GM19463 (cell line): ENCODE measurements at regions not wholly inside any gene's neighbourhood (a gene's known extent, or its start where the extent isn't known, plus 50 kb on each side); places are given as distances from the start of the nearest gene placed in this dataset.

Source experiments
- ATAC-seq: cut with Tn5 transposase; IDR thresholded peaks from one replicate; pipeline ENCODE4 v1.9.1; 2021; ENCODE audit warnings: mild to moderate bottlenecking, moderate library complexity; ENCODE audit not compliant: unreplicated experiment

DNA sequence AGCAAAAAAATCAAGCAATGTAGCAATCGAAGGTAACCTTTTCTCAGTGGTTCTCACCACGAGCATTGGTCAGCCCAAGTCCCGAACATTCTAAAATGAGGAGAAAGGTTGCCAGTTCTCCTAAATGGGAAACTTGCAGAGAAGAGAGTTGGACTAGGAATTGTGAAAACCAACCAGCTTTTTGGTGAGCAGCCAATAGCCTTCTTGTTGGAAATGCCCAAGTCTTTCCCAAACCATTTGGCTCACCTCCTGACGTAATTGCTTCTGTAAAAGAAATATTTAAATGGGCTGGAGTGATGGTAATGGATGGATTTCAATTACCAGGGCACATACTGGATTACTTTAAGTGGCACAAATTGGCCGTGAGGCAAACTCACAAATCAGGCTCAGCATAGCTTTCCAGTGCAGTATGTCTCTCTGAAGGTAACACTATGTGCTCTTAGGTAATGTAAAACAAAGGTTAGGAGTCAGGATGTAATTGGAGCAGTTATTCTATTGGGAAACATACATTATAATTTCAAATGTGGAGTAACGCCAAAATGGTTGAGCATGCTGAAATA, 423.2 kb downstream of the KLF5 start:
- no peak for ATAC-seq

DNA sequence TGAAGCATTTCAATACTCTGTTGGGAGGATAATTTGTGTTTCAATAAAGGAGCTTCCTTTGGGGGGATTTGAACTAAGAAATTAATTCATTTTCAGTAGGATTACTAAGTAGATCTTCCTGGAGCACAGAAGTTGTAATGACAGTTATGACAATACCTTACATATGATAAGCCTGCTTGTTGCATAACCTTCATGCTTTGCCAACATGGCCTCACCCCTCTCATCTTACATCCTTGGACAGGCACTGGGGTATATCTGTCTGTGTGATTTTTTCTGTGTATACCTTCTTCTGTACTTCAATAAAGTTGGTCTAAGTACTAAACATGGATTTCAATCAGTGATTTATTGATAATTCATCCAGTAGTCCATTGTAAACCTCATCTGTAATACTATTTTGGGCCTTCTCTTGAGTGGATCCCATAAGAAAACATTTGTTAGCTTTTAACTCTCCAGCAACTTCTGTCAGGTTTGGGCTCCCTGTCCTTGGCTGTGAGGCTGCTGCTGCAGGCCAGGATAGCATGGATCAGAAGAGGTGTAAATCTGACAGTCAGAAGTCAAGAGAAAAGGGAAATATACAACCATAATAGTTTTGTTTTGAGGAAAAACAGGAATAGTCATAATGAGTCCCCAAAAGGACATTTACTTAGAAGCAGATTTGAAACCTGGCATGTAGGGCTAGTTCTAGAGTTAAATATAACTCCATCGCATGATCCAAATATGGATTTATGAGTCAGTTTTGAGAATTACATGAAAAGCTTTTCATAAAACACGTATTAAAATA, 422.2 kb downstream of the KLF5 start:
- ATAC-seq: no peak

DNA sequence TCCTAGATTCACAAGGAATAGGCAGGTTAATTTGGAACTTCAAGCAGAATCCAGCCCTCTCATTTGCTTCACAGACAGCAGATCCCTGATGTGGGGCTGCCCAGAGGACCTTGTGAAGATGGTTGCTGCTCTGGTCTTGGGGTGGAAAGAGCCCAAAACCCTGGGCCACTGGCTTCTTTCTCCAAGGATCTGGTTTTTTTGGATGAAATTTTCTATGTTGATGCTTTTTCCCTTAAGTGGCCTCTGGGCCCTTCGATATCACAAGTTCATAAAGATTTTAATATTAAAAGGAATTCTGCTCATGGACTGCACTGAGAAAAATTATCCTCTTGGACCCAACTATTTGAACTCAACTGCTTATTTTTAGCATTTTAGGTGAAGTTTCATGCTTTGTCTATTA, 421.1 kb downstream of the KLF5 start:
- no peak for ATAC-seq

DNA sequence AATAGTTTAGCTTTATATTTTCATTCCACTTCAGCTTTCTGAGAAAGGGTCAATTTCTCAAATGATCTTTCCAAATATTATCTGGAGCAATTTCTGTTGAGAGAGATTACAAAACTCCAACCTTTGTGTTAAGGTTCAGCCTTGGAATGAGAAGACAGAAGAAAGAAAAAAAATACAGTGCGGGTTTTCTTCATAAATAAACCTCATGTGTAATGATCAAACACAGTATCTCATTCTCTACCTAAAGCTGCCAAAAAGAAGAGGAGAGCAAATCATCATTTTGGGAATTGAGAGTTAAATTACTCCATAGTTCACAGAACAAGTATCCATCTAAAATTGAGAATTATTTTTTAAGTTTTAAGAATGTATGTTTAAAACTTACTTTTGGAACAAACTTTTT, 420.5 kb downstream of the KLF5 start:
- no peak for ATAC-seq

DNA sequence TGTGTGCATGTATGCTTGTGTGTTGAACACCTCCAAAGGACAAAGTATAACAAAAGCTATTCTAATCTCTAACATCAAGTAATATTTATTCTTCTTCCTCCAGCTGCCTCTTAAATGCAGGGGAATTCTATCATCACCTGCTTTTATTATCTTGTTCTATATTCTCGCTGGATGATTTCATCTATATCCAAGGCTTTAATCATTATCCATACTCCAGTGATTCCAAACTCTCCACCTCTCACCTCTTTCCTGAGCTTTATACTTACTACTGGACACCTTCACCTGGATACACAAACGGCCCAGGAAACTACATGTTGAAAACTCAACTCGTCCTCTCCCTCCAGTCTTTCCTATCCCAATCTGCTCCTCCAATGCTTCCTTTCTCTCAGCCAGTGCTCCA, 418.6 kb downstream of the KLF5 start:
- no peak for ATAC-seq

DNA sequence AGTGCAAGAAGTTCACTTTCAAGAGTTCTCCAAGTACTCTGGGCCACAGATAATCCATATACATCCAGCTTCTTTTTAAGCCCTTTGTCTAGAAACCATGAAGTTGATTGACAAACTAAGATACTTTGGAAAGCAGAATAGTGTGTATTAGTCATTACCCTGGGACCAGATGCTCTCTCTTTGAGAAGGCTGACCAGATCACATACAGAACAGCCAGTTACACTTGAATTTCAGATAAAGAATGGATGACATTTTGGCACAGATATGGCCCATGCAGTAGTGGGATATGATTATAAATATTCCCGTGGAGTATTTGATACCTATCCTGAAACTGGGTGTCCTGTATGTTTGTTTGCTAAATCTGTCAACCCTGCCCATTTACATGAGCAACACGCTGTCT, 414.2 kb downstream of the KLF5 start:
- no peak for ATAC-seq

DNA sequence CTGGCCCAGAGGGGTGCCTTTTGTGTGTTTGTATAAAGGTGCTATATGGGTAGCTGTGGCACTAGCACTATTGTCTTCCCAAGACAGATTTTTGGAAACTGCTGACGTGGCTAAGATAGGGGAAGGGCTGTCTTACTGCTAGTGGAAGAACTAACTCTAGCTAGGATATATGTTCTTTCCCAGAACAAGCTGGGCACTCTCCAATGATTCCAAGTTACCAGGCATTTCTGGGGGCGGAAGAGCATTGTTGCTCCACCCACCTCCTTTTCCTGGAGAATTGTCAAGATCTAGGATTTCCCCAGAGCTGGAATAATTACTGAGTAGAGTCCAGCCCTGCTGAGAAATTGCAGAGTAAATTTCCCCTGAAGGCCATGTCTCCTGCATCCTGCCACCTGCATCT, 408.3 kb downstream of the KLF5 start:
- ATAC-seq: no peak

DNA sequence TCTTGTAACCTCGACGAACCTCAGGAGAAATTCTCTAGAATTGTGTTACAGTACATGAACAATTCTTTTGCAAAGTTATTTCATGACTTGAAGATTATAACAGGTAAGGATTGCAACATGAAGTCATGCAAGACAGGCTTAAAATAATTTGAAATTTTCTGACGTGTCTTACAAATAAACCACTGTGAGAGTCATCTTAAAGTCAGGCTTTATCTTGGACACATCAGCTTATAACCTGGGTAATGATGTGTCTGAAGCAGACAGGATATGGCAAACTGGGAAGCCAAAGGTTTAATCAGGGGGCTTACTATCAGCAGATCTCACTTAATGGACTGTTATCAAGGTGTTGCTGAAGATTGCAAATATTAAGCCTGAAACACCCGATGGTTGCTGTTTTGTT, 407.8 kb downstream of the KLF5 start:
- no peak for ATAC-seq

DNA sequence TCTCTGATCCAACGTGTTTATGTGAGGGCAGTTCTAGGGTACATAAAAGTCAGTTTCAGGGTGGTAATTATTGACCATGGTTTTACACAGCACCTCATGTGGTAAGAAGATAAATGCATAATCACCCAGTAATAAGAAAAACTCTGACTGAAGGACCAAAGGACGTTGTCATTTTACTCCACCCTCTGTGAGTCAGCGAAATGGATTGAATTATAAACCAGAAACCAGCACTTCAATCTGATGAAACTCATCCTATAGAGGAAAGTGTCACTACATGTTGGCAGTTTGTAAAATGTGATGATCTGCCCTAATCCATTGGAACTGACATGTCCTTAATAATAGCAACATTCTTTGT, 406.8 kb downstream of the KLF5 start:
- ATAC-seq: no peak

DNA sequence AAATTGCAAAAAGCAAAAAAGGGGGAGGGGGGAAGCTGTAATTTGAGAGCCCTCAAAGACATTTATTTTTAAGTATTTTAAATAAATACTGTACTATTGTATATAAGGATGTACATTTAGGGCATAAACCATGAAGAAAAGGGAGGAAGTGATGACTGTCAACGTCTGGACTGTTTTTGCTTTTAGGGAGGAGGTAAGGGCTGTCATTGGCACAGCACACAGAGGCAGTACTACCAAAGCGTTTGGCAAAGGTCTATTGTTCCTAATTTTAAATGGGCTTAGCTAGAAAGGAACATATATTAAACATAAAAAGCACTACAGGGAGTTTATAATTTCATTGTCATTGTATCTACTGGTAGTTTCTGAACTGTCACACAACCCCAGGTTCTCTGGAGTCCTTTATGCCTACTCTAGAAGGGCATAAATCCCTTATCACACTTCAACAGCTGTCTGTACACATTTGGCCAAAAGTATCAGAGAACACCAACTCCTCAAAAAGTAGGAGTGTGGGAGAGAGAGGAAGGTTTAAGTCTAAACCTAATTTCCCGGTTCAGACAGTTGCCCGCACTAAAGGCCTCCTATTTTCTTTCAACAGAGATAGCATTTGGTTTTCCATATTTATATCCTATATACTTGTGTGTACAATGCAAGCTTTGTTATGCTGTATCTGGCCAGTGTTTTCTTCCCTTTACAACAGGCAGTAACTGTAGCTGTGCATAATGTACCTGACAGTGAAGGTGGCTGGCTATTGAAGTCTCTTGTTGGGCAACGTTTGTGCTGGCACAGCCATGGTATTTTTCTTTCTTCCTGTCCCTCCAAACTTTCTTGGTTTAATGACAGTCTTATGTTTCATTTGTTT, 406.2 kb downstream of the KLF5 start:
- ATAC-seq: no peak

DNA sequence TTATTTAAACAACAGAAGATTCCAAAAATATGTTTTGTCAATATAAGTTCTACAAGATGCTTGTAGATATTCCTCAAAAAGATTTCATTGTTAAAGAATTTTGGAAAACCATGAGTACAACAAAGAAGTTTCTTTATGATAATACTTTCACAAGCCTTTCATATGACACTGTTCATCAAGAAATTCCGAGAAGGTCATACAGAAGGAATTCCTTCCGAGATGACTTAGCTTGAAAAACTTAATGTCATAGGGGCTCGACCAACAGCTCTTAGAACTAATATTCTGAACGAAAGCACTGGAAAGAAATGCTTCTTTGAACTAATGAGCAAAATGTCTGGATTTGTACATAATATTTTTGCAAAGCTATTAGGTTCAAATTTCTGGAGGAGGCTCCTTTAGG, 403.4 kb downstream of the KLF5 start:
- ATAC-seq: no peak

DNA sequence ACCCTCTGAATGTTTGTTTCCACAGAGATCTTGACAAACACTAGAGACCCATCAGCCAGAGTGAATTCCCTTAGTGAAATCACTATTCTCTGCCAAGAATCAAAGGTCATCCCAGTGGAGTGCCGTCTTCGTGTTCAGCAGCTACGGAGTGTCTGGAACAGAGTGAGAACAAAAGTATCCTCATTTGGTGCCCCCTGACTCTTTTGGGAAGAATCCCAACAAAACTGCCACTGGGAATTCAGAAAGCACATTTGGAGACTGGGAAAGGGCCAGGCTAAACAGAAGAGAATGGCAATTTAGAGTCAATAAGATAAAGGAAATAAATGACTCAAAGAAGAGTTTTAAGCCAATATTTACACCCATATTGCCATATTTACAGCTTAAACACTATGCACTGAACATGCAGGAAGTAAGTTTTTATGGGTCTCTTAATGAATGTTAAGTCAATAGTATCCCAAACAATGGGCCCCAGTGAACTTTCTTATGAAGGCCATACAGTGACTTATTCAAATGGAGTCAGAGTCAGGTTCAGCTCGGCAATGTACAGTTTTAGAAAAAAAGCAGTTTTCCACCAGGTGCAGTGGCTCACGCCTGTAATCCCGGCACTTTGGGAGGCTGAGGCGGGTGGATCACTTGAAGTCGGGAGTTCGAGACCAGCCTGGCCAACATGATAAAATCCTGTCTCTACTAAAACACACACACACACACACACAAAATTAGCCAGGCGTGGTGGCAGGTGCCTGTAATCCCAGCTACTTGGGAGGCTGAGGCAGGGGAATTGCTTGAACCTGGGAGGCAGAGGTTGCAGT, 392.6 kb downstream of the KLF5 start:
- ATAC-seq: no peak

DNA sequence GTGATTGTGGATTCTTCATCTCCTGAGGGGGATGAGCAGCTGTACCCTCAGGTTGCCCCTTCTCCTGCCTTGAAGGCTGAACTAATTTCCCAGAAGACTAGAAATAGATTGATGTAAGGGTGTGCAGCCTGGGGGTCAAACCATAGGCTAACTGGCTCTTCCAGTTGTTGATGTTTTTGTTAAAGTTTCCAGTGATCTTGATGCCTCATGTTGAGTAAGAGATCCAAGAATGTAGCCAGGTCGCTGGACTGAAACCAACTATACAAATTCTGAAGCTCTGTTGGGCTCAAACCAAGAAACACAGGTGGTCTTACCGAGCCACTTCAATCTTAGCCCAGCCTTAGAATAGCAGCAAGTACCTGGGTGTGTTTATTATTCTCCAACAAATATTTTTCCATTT, 391.8 kb downstream of the KLF5 start:
- ATAC-seq: no peak

DNA sequence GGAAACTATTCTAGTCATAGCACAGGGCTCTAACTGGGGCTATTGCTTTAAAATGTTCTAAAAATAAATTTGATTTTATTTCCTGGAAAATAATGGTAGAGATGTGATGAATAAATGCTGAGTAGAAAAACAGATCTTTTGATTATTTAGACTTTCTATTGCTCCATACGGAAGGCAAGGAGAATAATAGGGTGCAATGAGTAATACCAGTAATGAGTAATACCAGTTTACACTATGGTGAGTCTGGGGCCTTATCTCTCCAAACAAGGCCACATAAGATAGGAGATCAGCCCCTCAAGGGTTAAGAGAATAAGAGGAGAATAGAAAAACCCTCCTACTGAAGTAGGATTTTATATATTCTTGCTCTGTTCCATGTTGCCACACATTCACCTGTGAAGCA, 390.4 kb downstream of the KLF5 start:
- no peak for ATAC-seq

DNA sequence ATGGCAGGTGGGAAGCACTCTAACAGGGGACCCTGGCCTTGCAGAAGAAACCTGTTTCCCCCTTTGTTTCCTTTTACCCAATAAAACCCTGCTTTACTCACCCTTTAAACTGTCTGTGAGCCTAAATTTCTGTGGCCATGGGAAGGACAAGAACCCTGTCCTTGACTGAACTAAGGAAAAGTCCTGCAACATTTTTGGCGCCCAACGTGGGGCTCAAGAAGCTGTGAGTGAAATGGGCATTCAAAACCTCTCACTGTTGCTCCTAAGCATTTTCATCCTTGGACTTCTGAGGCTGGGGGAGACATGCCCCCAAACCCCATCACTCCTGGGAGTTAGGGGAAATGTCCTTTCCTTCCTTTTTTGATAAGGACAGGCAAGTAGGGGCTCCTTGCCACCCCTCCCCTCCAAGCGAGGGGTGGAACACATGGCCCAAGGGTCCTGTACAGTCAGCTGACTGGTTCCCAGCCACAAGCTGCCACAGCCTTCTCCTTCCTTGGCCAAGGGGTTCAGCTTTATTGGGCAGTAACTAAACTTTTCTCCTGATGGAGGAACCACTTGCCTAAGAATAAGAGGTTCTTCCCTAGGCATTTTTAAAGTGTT, 381.6 kb downstream of the KLF5 start:
- no peak for ATAC-seq

DNA sequence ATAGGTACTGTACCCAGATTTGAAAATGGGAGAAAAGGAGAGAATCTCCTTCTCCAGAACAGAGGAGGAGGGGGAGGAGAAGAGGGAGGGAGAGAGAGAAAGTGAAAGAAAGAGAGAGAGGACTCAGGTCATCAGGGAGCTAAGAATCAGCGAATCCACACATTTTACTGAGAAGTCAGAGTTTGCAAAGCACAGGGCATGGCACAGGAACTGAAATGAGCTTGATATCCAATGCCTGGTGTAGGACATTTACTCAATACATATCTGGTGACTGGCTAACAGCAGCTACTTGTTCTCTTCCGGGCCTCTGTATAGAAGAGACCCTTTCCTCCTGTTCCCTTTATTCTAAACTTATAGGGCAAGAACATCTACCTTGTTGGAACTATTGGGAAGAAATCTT, 375.1 kb downstream of the KLF5 start:
- no peak for ATAC-seq

DNA sequence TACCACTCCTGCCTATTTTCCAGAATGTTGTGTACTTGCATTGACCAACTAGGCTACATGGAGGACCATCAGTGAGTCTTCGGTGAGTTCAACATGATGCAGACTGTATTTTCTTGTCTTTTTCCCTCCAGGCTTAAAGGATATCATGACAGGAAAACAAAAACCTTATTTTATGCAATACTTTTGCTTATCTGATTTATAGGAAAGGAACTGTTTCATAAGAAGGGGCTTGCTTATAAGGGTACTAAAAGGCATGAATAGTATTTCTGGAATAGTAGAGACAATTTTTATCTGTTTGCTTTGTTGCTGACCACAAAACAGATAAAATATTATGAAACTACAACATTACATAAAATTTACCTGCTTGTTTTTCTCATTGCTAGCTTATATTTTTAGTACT, 374.7 kb downstream of the KLF5 start:
- ATAC-seq: no peak

DNA sequence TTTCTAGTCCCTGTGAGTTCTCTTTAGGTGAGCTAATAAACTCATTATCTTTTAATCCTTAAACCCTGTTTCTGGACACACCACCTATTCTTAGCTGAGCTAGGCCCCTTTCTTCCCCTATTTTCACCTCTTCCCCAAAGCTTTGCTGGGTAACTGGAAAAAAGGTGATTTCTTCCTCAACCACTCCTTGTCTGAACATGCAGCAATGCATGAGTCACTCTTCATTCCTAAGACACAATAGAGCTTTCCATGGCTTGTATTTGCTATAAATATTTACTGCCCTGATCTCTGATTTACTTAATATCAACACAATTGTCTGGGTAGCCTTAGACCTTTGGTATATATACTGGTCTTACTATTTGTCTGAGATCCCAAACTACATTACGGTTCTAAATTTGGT, 370.9 kb downstream of the KLF5 start:
- ATAC-seq: no peak

DNA sequence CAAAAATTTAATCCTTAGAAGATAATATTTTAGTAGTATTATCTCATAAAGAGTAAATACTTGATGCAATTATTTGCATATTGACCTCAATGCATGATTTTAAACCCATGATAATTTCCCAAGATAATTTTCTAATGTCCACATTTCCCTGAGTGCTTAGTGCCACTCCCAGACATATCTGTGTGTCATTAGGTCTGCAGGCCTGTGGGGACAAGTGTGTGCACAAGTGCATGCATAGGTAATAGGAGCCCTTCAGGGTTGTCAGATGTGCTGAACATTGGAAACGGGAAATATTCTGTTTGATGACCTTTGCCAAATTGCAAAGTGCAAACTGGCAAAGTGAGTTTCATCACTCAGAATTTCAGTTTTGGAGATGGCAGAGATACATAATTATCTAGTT, 369.9 kb downstream of the KLF5 start:
- no peak for ATAC-seq

DNA sequence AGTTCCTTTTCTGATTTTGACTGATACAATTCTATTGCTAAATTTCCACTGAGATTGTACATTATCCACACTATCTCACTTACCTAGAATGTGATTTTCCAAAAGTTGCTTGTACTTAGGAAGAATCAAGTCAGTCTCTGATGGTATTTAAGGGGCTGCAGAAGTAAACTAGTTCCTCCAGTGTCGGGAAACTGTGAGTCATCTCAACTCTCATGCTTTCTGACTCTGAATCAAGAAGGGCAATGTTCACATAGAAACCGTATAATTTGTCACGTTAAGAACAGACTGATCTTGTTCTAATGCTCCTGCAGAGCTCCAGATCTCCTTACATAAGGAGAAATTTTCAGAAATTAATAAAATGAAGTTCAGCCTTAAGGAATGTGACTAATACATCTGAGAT, 369.3 kb downstream of the KLF5 start:
- no peak for ATAC-seq

DNA sequence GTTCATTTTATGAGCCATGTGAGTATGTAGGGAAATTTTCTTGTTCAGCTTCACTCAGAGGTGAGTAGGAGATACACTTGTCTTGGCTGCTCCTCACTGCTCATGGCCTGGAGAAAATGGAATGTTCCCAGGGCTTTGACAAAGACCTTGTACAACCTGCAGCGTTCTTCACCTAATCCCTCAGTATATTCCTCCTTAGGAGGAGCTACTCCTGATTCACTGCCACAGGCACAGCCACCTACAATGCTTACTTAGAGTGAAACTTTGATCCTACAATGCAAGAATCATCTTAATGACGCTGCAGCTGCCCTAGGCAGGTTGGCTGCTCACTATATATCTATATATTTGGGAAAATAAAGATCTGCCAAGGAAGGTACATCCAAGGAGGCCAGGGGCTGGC, 364.2 kb downstream of the KLF5 start:
- no peak for ATAC-seq
